GM20000 (cell line): ENCODE measurements at regions not wholly inside any gene's neighbourhood (a gene's known extent, or its start where the extent isn't known, plus 50 kb on each side); places are given as distances from the start of the nearest gene placed in this dataset.

Experiments
- DNase-seq: peaks from one replicate; pipeline ENCODE4 v3.0.0; 2012; ENCODE audit warnings: low spot score
- TF ChIP-seq, protein P1 (sequence below): IDR thresholded peaks from 2 replicates; pipeline ENCODE4 v1.5.1; 2012; ENCODE audit warnings: mild to moderate bottlenecking, control low read depth; ENCODE audit errors: extremely low read depth, missing control alignments

DNA sequence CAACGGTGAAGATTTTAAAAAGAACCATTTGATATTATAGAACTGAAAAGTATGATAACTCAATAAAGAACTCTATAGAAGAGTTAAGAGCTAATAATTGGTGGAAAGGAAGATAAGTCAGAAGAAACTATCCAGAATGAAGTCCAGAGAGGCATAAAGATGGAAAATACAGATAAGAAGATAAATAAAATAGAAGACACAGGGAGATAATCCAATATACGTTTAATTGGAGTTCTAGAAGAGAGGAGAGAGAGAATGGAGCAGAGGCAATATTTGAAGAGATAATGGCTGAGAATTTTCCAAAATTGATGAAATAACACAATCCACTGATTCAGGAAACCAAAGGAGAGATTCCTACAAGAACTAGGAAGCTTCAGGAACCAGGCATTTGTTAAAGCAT lies 49.8 kb upstream of the EPHB3 start:
- TF ChIP-seq, protein P1, sequence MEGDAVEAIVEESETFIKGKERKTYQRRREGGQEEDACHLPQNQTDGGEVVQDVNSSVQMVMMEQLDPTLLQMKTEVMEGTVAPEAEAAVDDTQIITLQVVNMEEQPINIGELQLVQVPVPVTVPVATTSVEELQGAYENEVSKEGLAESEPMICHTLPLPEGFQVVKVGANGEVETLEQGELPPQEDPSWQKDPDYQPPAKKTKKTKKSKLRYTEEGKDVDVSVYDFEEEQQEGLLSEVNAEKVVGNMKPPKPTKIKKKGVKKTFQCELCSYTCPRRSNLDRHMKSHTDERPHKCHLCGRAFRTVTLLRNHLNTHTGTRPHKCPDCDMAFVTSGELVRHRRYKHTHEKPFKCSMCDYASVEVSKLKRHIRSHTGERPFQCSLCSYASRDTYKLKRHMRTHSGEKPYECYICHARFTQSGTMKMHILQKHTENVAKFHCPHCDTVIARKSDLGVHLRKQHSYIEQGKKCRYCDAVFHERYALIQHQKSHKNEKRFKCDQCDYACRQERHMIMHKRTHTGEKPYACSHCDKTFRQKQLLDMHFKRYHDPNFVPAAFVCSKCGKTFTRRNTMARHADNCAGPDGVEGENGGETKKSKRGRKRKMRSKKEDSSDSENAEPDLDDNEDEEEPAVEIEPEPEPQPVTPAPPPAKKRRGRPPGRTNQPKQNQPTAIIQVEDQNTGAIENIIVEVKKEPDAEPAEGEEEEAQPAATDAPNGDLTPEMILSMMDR: no peak
- no peak for DNase-seq
